AG09319 (cell line): ENCODE measurements at regions not wholly inside any gene's neighbourhood (a gene's known extent, or its start where the extent isn't known, plus 50 kb on each side); places are given as distances from the start of the nearest gene placed in this dataset.

Source experiments
- DNase-seq: peaks from one replicate; pipeline ENCODE4 v3.0.0-alpha.2; 2010; ENCODE audit warnings: low read depth; ENCODE audit errors: extremely low read depth
- CTCF ChIP-seq: IDR thresholded peaks from 2 replicates; pipeline ENCODE4 v1.5.1; 2011; ENCODE audit warnings: low read depth, mild to moderate bottlenecking, inconsistent platforms, low read length, moderate library complexity

GRCh38 chr7:52253953-52254352 is 781.5 kb upstream of the POM121L12 start:
- TF ChIP-seq CTCF: no peak
- DNase-seq: no peak

GRCh38 chr7:52249741-52250140 is 785.7 kb upstream of the POM121L12 start:
- TF ChIP-seq CTCF: no peak
- DNase-seq: no peak

- no peak for DNase-seq
- TF ChIP-seq CTCF: no peak
Measured at GRCh38 chr7:52247518-52247917, 787.9 kb upstream of the POM121L12 start.

GRCh38 chr7:52243685-52244084 is 791.7 kb upstream of the POM121L12 start:
- TF ChIP-seq CTCF: no peak
- no peak for DNase-seq

- DNase-seq: no peak
- TF ChIP-seq CTCF: no peak
Measured at GRCh38 chr7:52233248-52233647, 802.2 kb upstream of the POM121L12 start.

- TF ChIP-seq CTCF: no peak
- DNase-seq: no peak
Measured at GRCh38 chr7:52211930-52212329, 823.5 kb upstream of the POM121L12 start.

GRCh38 chr7:52209614-52210013 is 825.8 kb upstream of the POM121L12 start:
- TF ChIP-seq CTCF: no peak
- no peak for DNase-seq

- TF ChIP-seq CTCF: no peak
- no peak for DNase-seq
Measured at GRCh38 chr7:52197221-52197620, 838.2 kb upstream of the POM121L12 start.
